ENCODE measurements at regions not wholly inside any gene's neighbourhood (a gene's known extent, or its start where the extent isn't known, plus 50 kb on each side); places are given as distances from the start of the nearest gene placed in this dataset.

DNA sequence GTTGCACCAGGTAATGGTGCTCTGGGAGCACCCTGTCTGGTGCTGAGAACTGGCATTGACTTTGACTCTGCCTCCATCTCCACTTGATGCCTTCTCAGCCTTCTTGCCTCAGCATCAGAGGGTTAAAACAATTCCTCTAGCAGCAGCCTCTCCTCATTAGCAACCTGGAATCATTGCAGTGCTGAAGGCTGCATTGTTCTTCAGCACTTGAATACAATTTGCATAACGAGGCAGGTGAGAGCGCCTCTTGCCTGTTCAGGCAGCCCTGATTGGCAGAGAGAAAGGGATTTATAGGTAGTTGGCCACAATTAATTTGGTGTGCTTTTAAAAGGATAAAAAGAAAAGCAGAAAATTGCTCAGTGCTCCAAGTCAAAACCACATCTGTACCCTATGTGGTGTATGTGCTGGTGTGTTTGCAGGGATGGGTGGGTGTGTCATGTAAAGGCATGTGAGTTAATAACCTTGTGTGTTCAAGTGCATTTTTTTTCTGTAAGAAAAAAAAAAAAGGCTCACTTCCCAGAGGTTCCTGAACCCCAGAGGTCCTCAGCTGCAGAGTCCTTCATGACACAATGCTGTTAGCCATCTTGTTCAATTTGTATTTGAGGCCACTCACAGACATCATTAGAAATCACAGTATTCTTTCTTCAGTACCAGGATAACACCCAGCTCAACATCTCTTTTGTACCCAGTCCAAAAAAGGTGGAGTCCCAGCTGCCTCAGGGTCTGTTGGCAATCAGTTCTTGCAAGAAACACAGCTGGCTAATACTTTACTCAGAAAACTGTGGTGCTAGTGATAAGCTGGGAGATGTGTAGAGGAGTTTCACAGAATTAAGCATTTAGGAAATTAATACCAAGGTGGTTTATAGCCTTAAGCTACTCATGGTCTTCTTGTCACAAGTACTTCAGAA lies 385.6 kb downstream of the GRIN2B start:
- Histone ChIP-seq H3K9me3 (ENCODE audit: control insufficient read depth, low read length) (no peaks in the 10 kb centered on the region), H3K4me1 (ENCODE audit: control insufficient read depth, insufficient read depth, low read length) (no peaks in the 10 kb centered on the region), H3K9ac (ENCODE audit: low read length) (no peak overlapping the region), H3K27me3 (replicated peaks; ENCODE audit: control insufficient read depth, insufficient read depth, low read length) (no peaks in the 10 kb centered on the region), H3K4me3 (ENCODE audit: low read length) (no peak overlapping the region), H3K36me3 (ENCODE audit: control insufficient read depth, insufficient read depth, low read length, severe bottlenecking) (no peaks in the 10 kb centered on the region)
- no peak for DNase-seq (ENCODE audit: low read depth)

DNA sequence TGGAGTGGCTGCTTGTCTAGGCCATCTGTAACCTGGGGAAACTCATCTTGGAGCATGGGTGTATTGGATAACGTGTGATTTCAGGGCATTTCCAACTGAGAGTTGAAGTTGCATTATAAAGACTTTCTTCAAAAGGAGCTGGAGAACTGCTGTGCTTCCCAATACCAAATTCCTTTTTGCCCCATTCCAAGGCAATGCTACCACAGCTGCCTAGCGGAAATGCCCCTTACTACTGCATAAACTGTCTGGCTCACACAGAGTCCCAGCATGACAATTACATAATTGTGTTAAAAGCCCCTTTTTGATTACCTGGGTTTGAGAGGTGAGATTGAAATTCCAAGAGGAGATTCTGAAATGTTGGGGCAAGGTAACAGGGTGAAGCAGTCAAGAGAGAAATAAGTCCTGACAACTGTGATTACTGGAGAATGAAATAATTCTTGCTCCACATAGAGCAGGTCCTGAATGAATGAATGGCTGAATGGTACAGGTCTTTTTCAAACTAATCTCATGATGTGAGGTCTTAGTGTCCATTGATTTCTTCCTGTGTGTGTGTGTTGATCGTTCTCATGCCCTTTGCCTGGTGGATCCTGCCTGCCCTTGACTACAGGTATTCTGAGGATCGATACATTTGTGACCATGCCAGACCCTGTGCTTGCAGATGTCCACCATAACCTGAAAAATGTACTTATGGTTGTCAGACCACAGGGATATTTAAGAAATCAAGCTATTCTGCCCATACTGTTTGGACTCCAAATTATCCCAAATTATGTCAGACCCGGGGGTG lies 386.5 kb downstream of the GRIN2B start:
- H3K9ac ChIP-seq (ENCODE audit: low read length), result no peak overlapping the region
- no peak for DNase-seq (ENCODE audit: low read depth)
- H3K27me3 ChIP-seq (replicated peaks; ENCODE audit: control insufficient read depth, insufficient read depth, low read length), result no peaks in the 10 kb centered on the region
- no peaks in the 10 kb centered on the region for H3K4me1 ChIP-seq (ENCODE audit: control insufficient read depth, insufficient read depth, low read length)
- H3K9me3 ChIP-seq (ENCODE audit: control insufficient read depth, low read length), result no peaks in the 10 kb centered on the region
- no peak overlapping the region for H3K4me3 ChIP-seq (ENCODE audit: low read length)
- no peaks in the 10 kb centered on the region for H3K36me3 ChIP-seq (ENCODE audit: control insufficient read depth, insufficient read depth, low read length, severe bottlenecking)

DNA sequence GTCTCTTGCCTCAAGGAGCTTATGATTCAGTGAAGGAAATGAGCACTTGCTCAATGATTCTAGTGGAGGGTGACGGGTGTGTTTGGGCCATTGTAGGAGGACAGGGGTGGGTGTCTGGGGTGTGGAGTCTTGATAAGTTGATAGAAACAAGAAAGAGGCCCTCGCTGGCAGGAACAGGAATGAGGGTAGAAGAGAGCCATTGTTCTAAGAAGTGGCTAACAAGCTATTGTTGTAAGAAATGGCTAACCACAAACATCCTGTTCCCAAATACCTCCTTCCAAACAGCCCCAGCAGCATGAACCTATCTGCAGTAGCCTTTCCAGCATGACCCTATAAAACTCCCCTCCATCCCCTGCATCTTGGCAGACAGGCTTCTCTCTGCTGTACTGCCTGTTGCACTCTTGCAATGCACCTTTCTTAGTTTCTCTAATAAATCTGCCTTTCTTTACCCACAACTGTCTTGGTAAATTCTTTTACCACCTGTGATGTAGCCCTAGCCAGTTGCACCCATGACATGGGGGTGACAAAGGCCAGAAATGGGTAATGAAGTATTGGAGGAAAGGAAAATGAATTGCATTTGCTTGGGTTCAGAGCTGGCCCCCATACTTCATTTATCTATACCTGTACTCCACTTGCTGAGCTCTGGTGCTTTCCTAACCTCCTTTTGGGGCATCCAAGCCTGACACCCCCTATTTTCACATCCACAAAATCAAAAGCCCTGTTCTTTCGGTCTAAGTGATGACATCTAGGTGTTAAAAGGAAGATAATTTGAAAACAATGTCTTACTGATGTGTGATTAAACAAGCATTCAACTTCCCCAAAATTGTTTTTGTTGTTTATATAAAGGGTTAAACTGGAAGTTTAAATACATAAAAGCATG lies 389.1 kb downstream of the GRIN2B start:
- H3K9me3 ChIP-seq (ENCODE audit: control insufficient read depth, low read length), result no peaks in the 10 kb centered on the region
- no peak overlapping the region for H3K9ac ChIP-seq (ENCODE audit: low read length)
- H3K4me1 ChIP-seq (ENCODE audit: control insufficient read depth, insufficient read depth, low read length), result no peaks in the 10 kb centered on the region
- no peaks in the 10 kb centered on the region for H3K36me3 ChIP-seq (ENCODE audit: control insufficient read depth, insufficient read depth, low read length, severe bottlenecking)
- no peak for DNase-seq (ENCODE audit: low read depth)
- H3K27me3 ChIP-seq (replicated peaks; ENCODE audit: control insufficient read depth, insufficient read depth, low read length), result no peaks in the 10 kb centered on the region
- H3K4me3 ChIP-seq (ENCODE audit: low read length), result no peak overlapping the region

DNA sequence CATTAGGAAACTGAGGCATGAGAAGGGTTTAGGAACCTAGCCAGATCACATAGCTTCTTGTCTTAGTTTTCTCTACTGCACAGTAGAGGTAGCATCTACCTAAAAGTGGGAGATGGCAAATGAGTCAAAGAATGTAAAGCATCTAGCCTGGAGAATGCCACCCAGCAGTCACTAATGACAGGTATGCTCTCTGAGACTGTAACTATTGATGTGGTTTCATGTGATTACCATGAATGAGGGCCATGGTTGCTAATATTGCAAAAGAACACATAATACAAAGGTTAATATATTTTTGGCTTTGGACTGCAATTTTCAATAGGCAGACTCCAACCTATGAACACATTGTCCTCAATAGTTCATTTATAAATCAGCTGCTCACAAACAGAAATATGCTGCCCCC lies 389.9 kb downstream of the GRIN2B start:
- H3K9me3 ChIP-seq (ENCODE audit: control insufficient read depth, low read length), result no peaks in the 10 kb centered on the region
- H3K27me3 ChIP-seq (replicated peaks; ENCODE audit: control insufficient read depth, insufficient read depth, low read length), result no peaks in the 10 kb centered on the region
- no peak overlapping the region for H3K9ac ChIP-seq (ENCODE audit: low read length)
- H3K4me3 ChIP-seq (ENCODE audit: low read length), result no peak overlapping the region
- no peak for DNase-seq (ENCODE audit: low read depth)
- no peaks in the 10 kb centered on the region for H3K4me1 ChIP-seq (ENCODE audit: control insufficient read depth, insufficient read depth, low read length)
- no peaks in the 10 kb centered on the region for H3K36me3 ChIP-seq (ENCODE audit: control insufficient read depth, insufficient read depth, low read length, severe bottlenecking)

DNA sequence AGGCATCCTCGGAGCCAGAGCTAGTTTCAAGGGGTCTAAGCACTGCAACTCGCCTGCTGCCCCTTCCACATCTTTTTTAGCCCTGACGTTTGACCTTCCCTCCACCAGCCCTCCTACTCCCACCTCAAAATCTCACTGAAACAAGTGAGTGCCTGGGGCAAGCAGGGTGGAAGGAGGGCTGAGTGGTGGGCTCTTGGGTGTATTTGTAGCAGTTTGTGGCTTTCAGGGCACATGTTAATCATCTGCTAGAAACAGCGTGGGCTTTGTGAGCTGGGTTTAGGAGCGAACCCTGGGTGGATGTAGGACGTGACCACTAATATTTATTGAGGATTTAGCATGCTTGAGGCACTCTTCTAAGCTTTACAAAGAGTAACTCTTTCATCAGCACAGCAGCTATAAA lies 390.3 kb downstream of the GRIN2B start:
- Histone ChIP-seq H3K4me1 (ENCODE audit: control insufficient read depth, insufficient read depth, low read length) (no peaks in the 10 kb centered on the region), H3K27me3 (replicated peaks; ENCODE audit: control insufficient read depth, insufficient read depth, low read length) (no peaks in the 10 kb centered on the region), H3K9me3 (ENCODE audit: control insufficient read depth, low read length) (no peaks in the 10 kb centered on the region), H3K4me3 (ENCODE audit: low read length) (no peak overlapping the region), H3K36me3 (ENCODE audit: control insufficient read depth, insufficient read depth, low read length, severe bottlenecking) (no peaks in the 10 kb centered on the region), H3K9ac (ENCODE audit: low read length) (no peak overlapping the region)
- no peak for DNase-seq (ENCODE audit: low read depth)

DNA sequence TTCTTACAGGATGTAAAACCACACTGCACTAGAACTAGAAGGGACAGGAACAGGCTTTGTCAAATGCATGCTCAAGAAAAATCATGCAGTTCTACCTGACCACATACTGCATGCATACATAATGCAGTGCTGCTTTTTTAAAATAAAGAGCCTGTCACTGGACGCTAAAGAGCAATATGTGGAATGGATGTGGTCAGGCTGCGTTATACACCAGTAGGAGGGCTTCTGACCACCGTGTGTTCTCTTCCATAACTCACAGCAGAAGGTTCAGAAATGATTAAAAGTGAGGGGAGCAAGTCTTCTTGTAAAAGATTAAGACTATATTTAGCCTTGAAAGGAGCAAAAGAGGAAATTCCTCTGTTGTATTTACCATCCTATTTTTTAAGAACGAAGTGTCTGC lies 392.0 kb downstream of the EMP1 start:
- H3K36me3 ChIP-seq (ENCODE audit: control insufficient read depth, insufficient read depth, low read length, severe bottlenecking), result no peaks in the 10 kb centered on the region
- no peaks in the 10 kb centered on the region for H3K9me3 ChIP-seq (ENCODE audit: control insufficient read depth, low read length)
- H3K27me3 ChIP-seq (replicated peaks; ENCODE audit: control insufficient read depth, insufficient read depth, low read length), result no peaks in the 10 kb centered on the region
- H3K4me3 ChIP-seq (ENCODE audit: low read length), result no peak overlapping the region
- no peaks in the 10 kb centered on the region for H3K4me1 ChIP-seq (ENCODE audit: control insufficient read depth, insufficient read depth, low read length)
- no peak for DNase-seq (ENCODE audit: low read depth)
- no peak overlapping the region for H3K9ac ChIP-seq (ENCODE audit: low read length)

DNA sequence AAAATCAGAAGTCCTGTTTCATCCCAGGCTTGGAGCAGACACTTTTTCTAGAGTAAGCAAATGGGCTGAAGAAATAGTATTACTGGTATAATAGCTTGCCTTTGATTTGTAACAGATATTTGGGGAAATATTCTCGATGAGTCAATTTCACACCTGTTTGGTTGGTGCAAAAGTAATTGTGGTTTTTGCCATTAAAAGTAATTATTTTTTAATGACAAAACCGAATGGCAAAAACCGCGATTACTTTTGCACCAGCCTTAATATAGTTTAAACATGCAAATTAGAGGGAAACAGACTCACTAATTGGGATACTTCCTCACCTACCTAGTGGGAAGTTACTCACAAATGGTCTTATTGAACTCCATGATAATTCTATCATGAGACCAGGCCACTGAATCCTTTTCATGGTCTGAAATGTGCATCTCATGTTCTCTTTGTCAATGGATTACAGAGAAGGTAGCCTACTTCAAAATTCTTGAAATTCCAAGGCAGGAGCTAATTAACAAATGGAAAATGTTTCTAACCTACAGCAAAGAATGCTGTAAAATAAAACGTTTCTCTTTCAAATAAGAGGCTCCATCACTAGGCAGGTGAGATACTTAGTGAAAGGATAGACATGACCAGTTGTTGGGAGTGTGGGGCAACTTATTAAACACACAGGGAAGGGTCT lies 391.3 kb downstream of the EMP1 start:
- H3K27me3 ChIP-seq (replicated peaks; ENCODE audit: control insufficient read depth, insufficient read depth, low read length), result no peaks in the 10 kb centered on the region
- no peaks in the 10 kb centered on the region for H3K36me3 ChIP-seq (ENCODE audit: control insufficient read depth, insufficient read depth, low read length, severe bottlenecking)
- H3K9me3 ChIP-seq (ENCODE audit: control insufficient read depth, low read length), result no peaks in the 10 kb centered on the region
- no peaks in the 10 kb centered on the region for H3K4me1 ChIP-seq (ENCODE audit: control insufficient read depth, insufficient read depth, low read length)
- no peak overlapping the region for H3K9ac ChIP-seq (ENCODE audit: low read length)
- DNase-seq (ENCODE audit: low read depth), result no peak
- no peak overlapping the region for H3K4me3 ChIP-seq (ENCODE audit: low read length)

DNA sequence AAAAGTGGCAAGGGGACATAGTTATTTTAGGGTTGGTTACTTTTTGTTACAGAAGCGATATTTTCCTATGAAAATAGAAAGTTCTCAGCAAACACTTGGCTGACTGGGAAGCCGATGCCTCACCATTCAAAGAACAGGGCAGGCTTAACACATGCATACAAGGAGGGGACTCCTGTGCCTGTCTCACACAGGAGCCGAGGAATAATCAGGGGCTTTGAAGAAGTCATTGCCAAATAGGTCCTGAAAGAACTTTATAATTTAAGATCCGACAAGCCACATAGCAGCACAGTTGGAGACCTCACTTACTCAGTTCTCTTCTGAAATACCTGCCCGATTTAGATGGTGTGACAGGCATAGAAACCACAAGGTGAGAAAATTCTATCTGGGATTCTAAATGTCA lies 389.8 kb downstream of the EMP1 start:
- Histone ChIP-seq H3K4me1 (ENCODE audit: control insufficient read depth, insufficient read depth, low read length) (no peaks in the 10 kb centered on the region), H3K27me3 (replicated peaks; ENCODE audit: control insufficient read depth, insufficient read depth, low read length) (no peaks in the 10 kb centered on the region), H3K4me3 (ENCODE audit: low read length) (no peak overlapping the region), H3K36me3 (ENCODE audit: control insufficient read depth, insufficient read depth, low read length, severe bottlenecking) (no peaks in the 10 kb centered on the region), H3K9me3 (ENCODE audit: control insufficient read depth, low read length) (no peaks in the 10 kb centered on the region), H3K9ac (ENCODE audit: low read length) (no peak overlapping the region)
- DNase-seq (ENCODE audit: low read depth), result no peak

DNA sequence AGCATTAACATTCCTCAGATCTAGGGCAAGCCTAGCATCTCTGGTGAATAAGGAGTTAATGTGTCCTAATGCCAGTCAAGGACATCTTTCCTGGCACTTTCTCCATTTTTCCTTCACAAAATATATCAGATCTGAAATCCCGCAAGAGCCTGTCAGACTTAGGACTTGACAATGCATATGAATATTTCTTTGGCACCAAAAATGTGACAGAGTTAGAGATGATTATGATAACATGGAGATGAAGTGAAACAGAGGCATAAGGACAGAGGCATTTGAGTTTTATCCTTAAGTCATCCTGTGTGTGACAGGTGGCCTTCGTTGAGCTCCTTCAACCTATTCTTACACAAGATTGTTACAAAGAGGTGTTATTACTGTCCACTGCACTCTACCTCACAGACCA lies 388.0 kb downstream of the EMP1 start:
- H3K27me3 ChIP-seq (replicated peaks; ENCODE audit: control insufficient read depth, insufficient read depth, low read length), result no peaks in the 10 kb centered on the region
- H3K36me3 ChIP-seq (ENCODE audit: control insufficient read depth, insufficient read depth, low read length, severe bottlenecking), result no peaks in the 10 kb centered on the region
- no peaks in the 10 kb centered on the region for H3K9me3 ChIP-seq (ENCODE audit: control insufficient read depth, low read length)
- H3K9ac ChIP-seq (ENCODE audit: low read length), result no peak overlapping the region
- DNase-seq (ENCODE audit: low read depth), result no peak
- H3K4me1 ChIP-seq (ENCODE audit: control insufficient read depth, insufficient read depth, low read length), result no peaks in the 10 kb centered on the region
- no peak overlapping the region for H3K4me3 ChIP-seq (ENCODE audit: low read length)

DNA sequence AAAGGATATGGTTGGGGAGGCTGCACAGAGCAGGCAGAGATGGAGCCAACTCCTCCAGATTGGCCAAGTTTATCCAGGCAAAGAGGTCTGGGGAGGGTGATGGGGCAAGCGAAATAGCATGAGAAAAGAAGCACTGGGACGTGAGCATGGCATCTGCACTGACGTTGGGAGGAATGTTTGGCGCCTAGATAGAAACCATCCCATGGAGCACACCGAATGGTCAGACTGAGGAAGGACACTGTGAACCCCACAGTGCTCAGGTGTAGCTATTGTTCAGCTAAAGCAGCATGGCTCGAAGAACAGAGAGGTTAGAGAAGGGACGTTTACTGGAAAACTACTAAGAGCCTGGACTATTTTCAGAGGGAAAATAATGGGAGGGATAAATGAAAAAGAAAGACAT lies 387.1 kb downstream of the EMP1 start:
- Histone ChIP-seq H3K36me3 (ENCODE audit: control insufficient read depth, insufficient read depth, low read length, severe bottlenecking) (no peaks in the 10 kb centered on the region), H3K27me3 (replicated peaks; ENCODE audit: control insufficient read depth, insufficient read depth, low read length) (no peaks in the 10 kb centered on the region), H3K4me1 (ENCODE audit: control insufficient read depth, insufficient read depth, low read length) (no peaks in the 10 kb centered on the region), H3K4me3 (ENCODE audit: low read length) (no peak overlapping the region), H3K9ac (ENCODE audit: low read length) (no peak overlapping the region), H3K9me3 (ENCODE audit: control insufficient read depth, low read length) (no peaks in the 10 kb centered on the region)
- no peak for DNase-seq (ENCODE audit: low read depth)

All from adipocyte (in vitro differentiated cells).